ENCODE measurements at regions not wholly inside any gene's neighbourhood (a gene's known extent, or its start where the extent isn't known, plus 50 kb on each side); places are given as distances from the start of the nearest gene placed in this dataset.
"Not testable (repeated sequence)": the region's sequence is repeated elsewhere in the genome, so short reads cannot be mapped to it uniquely, and the experiment has no call there.

- no peak for DNase-seq (ENCODE audit: low read depth in 3 of 3, low spot score in 1 of 3)
These were observed 437.8 kb upstream of the B3GAT1 start for GRCh38 chr11:134849833-134850232.

- no peak for DNase-seq (ENCODE audit: low read depth in 3 of 3, low spot score in 1 of 3)
These were observed 435.2 kb upstream of the B3GAT1 start for GRCh38 chr11:134847083-134847715.

DNA sequence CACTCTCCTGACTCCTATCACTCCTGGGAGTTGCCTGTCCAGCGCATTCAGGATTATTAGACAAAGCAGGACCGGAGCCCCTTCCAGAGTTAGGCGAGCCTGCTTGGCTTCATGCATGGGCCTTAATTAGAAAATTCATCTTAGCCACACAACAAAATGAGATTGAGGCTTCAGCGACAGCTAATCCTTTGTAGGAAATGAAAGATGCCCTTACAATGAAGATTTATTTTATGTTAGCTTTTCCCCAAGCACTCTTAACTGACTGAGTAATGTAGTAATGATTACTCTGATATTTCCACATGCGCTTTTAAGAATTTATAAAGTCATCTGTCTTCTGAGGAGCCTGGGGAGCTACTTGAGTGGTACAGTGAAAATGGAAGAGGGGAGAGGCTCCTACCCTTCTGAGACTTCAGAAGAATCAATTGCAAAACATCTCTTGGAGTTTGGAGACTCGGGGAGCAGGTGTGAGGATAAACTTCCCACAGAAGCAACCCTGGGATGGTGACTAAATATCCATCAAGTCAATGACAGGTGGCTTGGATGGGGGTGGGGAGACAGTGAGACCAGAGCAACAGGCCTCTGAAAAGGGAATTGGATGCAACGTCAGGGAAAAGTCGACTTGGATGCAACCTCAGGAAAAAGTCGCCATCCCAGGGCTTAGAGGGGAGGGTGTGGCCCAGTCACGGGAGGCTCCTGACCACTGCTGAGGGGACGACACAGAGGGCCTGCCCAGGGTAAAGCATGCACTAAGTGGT lies 434.5 kb upstream of the B3GAT1 start:
- no peak for DNase-seq (ENCODE audit: low read depth in 3 of 3, low spot score in 1 of 3)

GRCh38 chr11:134845474-134846327 lies 433.7 kb upstream of the B3GAT1 start:
- DNase-seq (ENCODE audit: low read depth in 3 of 3, low spot score in 1 of 3) = no peak

GRCh38 chr11:134844838-134845237 lies 432.8 kb upstream of the B3GAT1 start:
- DNase-seq (ENCODE audit: low read depth in 3 of 3, low spot score in 1 of 3) = no peak

DNA sequence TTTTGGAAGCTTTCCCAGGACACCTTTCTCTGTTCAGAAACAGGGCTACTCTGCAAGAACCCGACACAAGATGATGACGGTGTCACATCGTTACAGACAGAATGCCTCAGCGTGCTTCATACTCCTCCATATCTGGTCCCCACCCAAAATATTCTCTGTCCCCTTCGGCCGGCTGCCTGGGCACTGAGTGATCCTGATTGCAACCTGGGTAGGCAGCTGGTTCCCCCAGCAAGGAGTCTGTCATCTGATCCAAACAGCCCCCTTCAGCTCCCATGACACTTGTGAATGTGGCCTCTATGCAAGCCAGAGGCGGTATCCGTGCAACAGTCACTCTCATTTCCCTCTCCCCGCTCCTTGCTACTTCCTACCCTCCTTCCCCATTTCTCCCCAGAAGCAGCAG lies 431.7 kb upstream of the B3GAT1 start:
- DNase-seq (ENCODE audit: low read depth in 3 of 3, low spot score in 1 of 3) = no peak

- no peak for DNase-seq (ENCODE audit: low read depth in 3 of 3, low spot score in 1 of 3)
These were observed 431.0 kb upstream of the B3GAT1 start for GRCh38 chr11:134843020-134843419.

DNA sequence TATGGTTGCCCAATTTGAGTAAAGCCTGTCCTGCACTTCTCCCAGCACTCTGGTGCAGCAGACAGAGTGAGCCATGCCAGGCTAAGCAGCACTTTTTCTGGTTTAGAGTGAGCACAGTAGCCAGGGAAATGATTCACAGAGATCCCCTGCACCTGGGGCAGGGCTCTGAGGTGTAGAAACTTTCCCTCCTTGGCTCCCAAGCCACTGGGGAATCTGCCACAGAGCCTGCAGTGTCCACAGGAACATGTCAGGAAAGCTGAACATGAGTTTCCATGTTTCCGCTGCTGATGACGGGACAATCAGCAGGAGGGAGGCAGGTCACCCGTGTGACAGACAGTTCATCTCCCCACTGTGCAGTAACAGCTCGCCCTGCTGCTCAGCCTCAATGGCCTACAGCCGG lies 429.9 kb upstream of the B3GAT1 start:
- no peak for DNase-seq (ENCODE audit: low read depth in 3 of 3, low spot score in 1 of 3)

DNA sequence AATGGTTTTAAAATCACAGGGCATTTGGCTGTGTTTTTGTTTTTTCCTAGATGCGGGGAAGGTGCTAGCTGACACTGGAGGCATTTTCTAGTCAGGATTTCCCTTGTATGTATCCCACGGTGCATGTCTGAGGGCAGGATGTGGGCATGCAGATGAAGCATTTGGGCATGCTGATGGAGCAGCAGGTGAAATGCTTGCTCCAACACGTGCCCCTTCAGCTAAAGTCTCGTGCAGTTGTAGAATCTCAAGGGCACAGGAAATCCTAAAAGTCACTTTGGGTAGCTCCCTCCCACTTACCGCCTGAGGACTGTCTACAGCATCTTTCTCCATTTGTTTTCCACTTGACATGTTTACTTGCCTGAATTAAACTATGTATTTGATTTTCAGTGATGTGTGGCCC lies 429.4 kb upstream of the B3GAT1 start:
- DNase-seq (ENCODE audit: low read depth in 3 of 3, low spot score in 1 of 3) = no peak

GRCh38 chr11:134840945-134841344 lies 428.9 kb upstream of the B3GAT1 start:
- no peak for DNase-seq (ENCODE audit: low read depth in 3 of 3, low spot score in 1 of 3)

DNA sequence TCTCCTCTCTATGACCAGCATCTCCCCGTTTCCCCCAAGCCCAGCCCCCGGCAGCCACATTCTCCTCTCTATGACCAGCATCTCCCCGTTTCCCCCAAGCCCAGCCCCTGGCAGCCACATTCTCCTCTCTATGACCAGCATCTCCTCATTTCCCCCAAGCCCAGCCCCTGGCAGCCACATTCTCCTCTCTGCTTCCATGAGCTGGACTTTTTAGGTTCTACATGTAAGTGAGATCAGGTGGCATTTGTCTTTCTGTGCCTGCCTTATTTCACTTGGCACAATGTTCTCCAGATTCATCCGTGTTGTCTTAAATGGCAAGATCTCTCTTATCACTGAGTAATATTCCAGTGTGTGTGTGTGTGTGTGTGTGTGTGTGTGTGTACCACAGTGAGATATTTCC lies 428.1 kb upstream of the B3GAT1 start:
- not testable (repeated sequence) for DNase-seq (ENCODE audit: low read depth in 3 of 3, low spot score in 1 of 3)

DNA sequence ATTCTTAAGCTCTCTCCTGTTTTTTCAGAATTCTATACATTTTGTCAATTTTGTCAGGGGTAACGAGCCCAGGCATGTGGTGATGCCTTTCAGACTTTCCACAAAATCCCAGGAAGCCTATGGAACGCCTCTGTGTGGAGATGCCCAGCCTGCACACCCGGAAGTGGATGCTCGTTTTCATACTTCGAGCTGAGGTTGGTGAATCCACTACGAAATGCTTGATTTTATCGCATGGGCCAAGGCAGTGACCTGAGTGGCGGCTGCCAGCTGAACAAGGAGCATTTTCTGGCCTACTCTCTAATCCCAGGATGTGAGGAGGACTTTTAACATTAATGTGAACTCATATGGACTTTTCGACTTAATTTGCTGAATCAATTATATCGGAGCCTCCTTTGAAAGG lies 426.7 kb upstream of the B3GAT1 start:
- no peak for DNase-seq (ENCODE audit: low read depth in 3 of 3, low spot score in 1 of 3)

GRCh38 chr11:134837887-134838232 lies 425.8 kb upstream of the B3GAT1 start:
- DNase-seq (ENCODE audit: low read depth in 3 of 3, low spot score in 1 of 3) = no peak

DNA sequence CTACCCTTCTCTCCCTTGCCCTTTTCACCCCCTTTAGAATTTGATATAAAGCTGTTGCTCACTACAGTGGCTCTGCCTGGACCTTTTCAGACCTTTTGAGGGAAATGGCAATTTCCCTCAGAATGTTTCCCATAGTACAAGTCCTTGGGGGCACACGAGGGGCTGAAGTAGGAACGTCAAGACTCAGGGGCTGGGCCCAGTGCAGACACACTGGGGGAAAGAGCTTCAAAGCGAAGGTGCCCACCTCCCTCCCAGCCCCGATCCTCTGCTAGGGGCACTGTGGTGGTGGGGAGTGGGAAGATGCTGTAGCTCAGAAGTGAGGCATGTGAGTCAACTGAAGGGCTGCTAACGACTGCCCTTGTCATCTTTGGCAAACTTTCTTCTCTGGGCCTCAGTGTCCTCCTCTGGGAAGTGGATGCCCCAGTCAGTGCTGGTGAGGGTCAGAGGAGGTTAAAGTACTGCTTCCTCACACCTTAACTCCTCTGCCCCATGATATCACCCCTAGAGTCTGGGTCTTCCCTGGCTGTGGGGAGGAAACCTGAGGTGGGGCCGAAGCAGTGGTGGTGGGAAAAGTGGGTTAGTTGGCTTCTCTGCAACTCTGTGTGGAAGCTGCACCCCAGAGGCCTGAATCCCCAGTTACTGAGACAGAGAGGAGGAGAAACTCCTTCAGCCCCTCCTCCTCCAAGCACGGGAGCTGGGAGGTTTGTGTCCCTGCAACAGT lies 425.3 kb upstream of the B3GAT1 start:
- no peak for DNase-seq (ENCODE audit: low read depth in 3 of 3, low spot score in 1 of 3)

GRCh38 chr11:134836561-134836960 lies 424.5 kb upstream of the B3GAT1 start:
- DNase-seq (ENCODE audit: low read depth in 3 of 3, low spot score in 1 of 3) = no peak

- no peak for DNase-seq (ENCODE audit: low read depth in 3 of 3, low spot score in 1 of 3)
These were observed 423.5 kb upstream of the B3GAT1 start for GRCh38 chr11:134835561-134835960.

- no peak for DNase-seq (ENCODE audit: low read depth in 3 of 3, low spot score in 1 of 3)
These were observed 418.3 kb upstream of the B3GAT1 start for GRCh38 chr11:134830312-134830711.

DNA sequence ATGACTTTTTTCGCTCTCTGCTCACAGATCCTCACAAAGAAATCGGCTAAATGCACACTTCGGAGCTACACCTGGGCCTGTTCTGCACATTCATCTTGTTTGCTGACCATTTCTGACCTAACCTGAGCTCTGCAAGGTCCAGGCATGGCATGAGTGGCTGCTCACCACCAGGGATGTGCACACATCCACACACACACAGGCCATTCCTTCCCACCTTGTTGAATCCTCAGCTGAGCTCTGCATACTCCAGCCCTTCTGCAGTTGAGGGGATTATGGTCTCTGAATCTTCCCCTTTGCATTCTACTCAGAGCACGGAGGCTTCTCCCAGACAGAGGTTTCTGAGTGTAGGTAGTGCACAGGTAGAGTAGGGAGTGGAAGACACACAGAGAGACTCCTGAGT lies 411.9 kb upstream of the B3GAT1 start:
- DNase-seq (ENCODE audit: low read depth in 3 of 3, low spot score in 1 of 3) = no peak

- DNase-seq (ENCODE audit: low read depth in 3 of 3, low spot score in 1 of 3) = no peak
These were observed 410.9 kb upstream of the B3GAT1 start for GRCh38 chr11:134822897-134823296.

- no peak for DNase-seq (ENCODE audit: low read depth in 3 of 3, low spot score in 1 of 3)
These were observed 409.4 kb upstream of the B3GAT1 start for GRCh38 chr11:134821422-134821821.

GRCh38 chr11:134819041-134819440 lies 407.0 kb upstream of the B3GAT1 start:
- DNase-seq (ENCODE audit: low read depth in 3 of 3, low spot score in 1 of 3) = no peak
